ENCODE measurements at regions not wholly inside any gene's neighbourhood (a gene's known extent, or its start where the extent isn't known, plus 50 kb on each side); places are given as distances from the start of the nearest gene placed in this dataset.

- no peak overlapping the region for H4K8ac ChIP-seq (ENCODE audit: low read depth, low read length)
- no peak overlapping the region for H3K9ac ChIP-seq (ENCODE audit: low read length)
- H2BK12ac ChIP-seq (ENCODE audit: low read length), result no peak overlapping the region
- DNase-seq, result no peak
- H3K36me3 ChIP-seq (ENCODE audit: control insufficient read depth in 1 of 2, insufficient read depth in 2 of 2, low read length in 2 of 2), result no peaks in the 10 kb centered on the region
- H2AFZ ChIP-seq (ENCODE audit: insufficient read depth, low read length, poor library complexity), result no peak overlapping the region
- H4K91ac ChIP-seq (ENCODE audit: low read depth, low read length), result no peak overlapping the region
- H2BK5ac ChIP-seq (ENCODE audit: low read depth, low read length, poor library complexity), result no peak overlapping the region
- H3K9me3 ChIP-seq (ENCODE audit: insufficient read depth, low read depth, low read length), result no peaks in the 10 kb centered on the region
- H3K14ac ChIP-seq (ENCODE audit: low read length), result no peak overlapping the region
- H4K12ac ChIP-seq (ENCODE audit: low read depth, low read length), result no peak overlapping the region
- no peak overlapping the region for H3K27ac ChIP-seq (ENCODE audit: low read depth, low read length)
- H3K27me3 ChIP-seq (ENCODE audit: insufficient read depth, low read length), result no peaks in the 10 kb centered on the region
- H2BK120ac ChIP-seq (ENCODE audit: insufficient read depth, low read length, poor library complexity), result no peak overlapping the region
- no peaks in the 10 kb centered on the region for H3K79me2 ChIP-seq (ENCODE audit: control insufficient read depth, insufficient read depth, low read length, poor library complexity)
- no peak overlapping the region for H3K23ac ChIP-seq (ENCODE audit: low read length)
- no peaks in the 10 kb centered on the region for H3K4me1 ChIP-seq (ENCODE audit: control insufficient read depth in 1 of 2, insufficient read depth in 2 of 2, low read length in 2 of 2)
- no peak overlapping the region for H2AK5ac ChIP-seq (ENCODE audit: low read length)
- H3K4me2 ChIP-seq (ENCODE audit: low read length), result no peak overlapping the region
- H3K18ac ChIP-seq (ENCODE audit: low read length), result no peak overlapping the region
- H3K4ac ChIP-seq (ENCODE audit: low read depth, low read length), result no peak overlapping the region
- H3K79me1 ChIP-seq (ENCODE audit: low read length), result no peaks in the 10 kb centered on the region
- no peak overlapping the region for H3K4me3 ChIP-seq (ENCODE audit: low read depth, low read length)
- WGBS (ENCODE audit: extremely low coverage, insufficient coverage, insufficient read length), result no CpG with 5 or more reads among the region's 4 CpGs
Observed at GRCh38 chr4:161197474-161197873, 966.3 kb downstream of the FSTL5 start.

GRCh38 chr4:161189286-161190134 is 974.3 kb downstream of the FSTL5 start:
- Histone ChIP-seq H3K4me2 (ENCODE audit: low read length) (no peak overlapping the region), H3K4me1 (ENCODE audit: control insufficient read depth in 1 of 2, insufficient read depth in 2 of 2, low read length in 2 of 2) (no peaks in the 10 kb centered on the region)
- WGBS (ENCODE audit: extremely low coverage, insufficient coverage, insufficient read length), result no CpG with 5 or more reads among the region's 4 CpGs

GRCh38 chr4:161188578-161188977 is 975.2 kb downstream of the FSTL5 start:
- H2BK5ac ChIP-seq (ENCODE audit: low read depth, low read length, poor library complexity), result no peak overlapping the region
- no peak overlapping the region for H3K9ac ChIP-seq (ENCODE audit: low read length)
- H3K79me1 ChIP-seq (ENCODE audit: low read length), result no peaks in the 10 kb centered on the region
- H4K91ac ChIP-seq (ENCODE audit: low read depth, low read length), result no peak overlapping the region
- no peak overlapping the region for H4K12ac ChIP-seq (ENCODE audit: low read depth, low read length)
- no peak overlapping the region for H2BK12ac ChIP-seq (ENCODE audit: low read length)
- H3K36me3 ChIP-seq (ENCODE audit: control insufficient read depth in 1 of 2, insufficient read depth in 2 of 2, low read length in 2 of 2), result no peaks in the 10 kb centered on the region
- H3K27ac ChIP-seq (ENCODE audit: low read depth, low read length), result no peak overlapping the region
- H3K79me2 ChIP-seq (ENCODE audit: control insufficient read depth, insufficient read depth, low read length, poor library complexity), result no peaks in the 10 kb centered on the region
- no peak overlapping the region for H3K23ac ChIP-seq (ENCODE audit: low read length)
- H3K9me3 ChIP-seq (ENCODE audit: insufficient read depth, low read depth, low read length), result no peaks in the 10 kb centered on the region
- no CpG with 5 or more reads among the region's 6 CpGs for WGBS (ENCODE audit: extremely low coverage, insufficient coverage, insufficient read length)
- H4K8ac ChIP-seq (ENCODE audit: low read depth, low read length), result no peak overlapping the region
- no peak overlapping the region for H2BK120ac ChIP-seq (ENCODE audit: insufficient read depth, low read length, poor library complexity)
- H2AFZ ChIP-seq (ENCODE audit: insufficient read depth, low read length, poor library complexity), result no peak overlapping the region
- H3K18ac ChIP-seq (ENCODE audit: low read length), result no peak overlapping the region
- no peak overlapping the region for H3K4me2 ChIP-seq (ENCODE audit: low read length)
- no peak overlapping the region for H3K14ac ChIP-seq (ENCODE audit: low read length)
- H3K4me3 ChIP-seq (ENCODE audit: low read depth, low read length), result no peak overlapping the region
- no peak for DNase-seq
- H2AK5ac ChIP-seq (ENCODE audit: low read length), result no peak overlapping the region
- H3K27me3 ChIP-seq (ENCODE audit: insufficient read depth, low read length), result no peaks in the 10 kb centered on the region
- H3K4me1 ChIP-seq (ENCODE audit: control insufficient read depth in 1 of 2, insufficient read depth in 2 of 2, low read length in 2 of 2), result no peaks in the 10 kb centered on the region
- no peak overlapping the region for H3K4ac ChIP-seq (ENCODE audit: low read depth, low read length)

More at GRCh38 chr4:161189286-161190134, 974.3 kb downstream of the FSTL5 start:
- Histone ChIP-seq H3K36me3 (ENCODE audit: control insufficient read depth in 1 of 2, insufficient read depth in 2 of 2, low read length in 2 of 2) (no peaks in the 10 kb centered on the region), H3K79me1 (ENCODE audit: low read length) (no peaks in the 10 kb centered on the region), H3K9ac (ENCODE audit: low read length) (no peak overlapping the region), H3K79me2 (ENCODE audit: control insufficient read depth, insufficient read depth, low read length, poor library complexity) (no peaks in the 10 kb centered on the region), H3K4me3 (ENCODE audit: low read depth, low read length) (no peak overlapping the region), H2BK12ac (ENCODE audit: low read length) (no peak overlapping the region), H2BK5ac (ENCODE audit: low read depth, low read length, poor library complexity) (no peak overlapping the region), H2AFZ (ENCODE audit: insufficient read depth, low read length, poor library complexity) (no peak overlapping the region), H3K4ac (ENCODE audit: low read depth, low read length) (no peak overlapping the region), H3K27ac (ENCODE audit: low read depth, low read length) (no peak overlapping the region), H3K18ac (ENCODE audit: low read length) (no peak overlapping the region), H4K8ac (ENCODE audit: low read depth, low read length) (no peak overlapping the region), H3K9me3 (ENCODE audit: insufficient read depth, low read depth, low read length) (no peaks in the 10 kb centered on the region), H3K23ac (ENCODE audit: low read length) (no peak overlapping the region), H2BK120ac (ENCODE audit: insufficient read depth, low read length, poor library complexity) (no peak overlapping the region), H3K14ac (ENCODE audit: low read length) (no peak overlapping the region), H4K12ac (ENCODE audit: low read depth, low read length) (no peak overlapping the region), H4K91ac (ENCODE audit: low read depth, low read length) (no peak overlapping the region), H3K27me3 (ENCODE audit: insufficient read depth, low read length) (no peaks in the 10 kb centered on the region), H2AK5ac (ENCODE audit: low read length) (no peak overlapping the region)
- DNase-seq, result no peak

GRCh38 chr4:161187569-161187968 is 976.2 kb downstream of the FSTL5 start:
- no peak overlapping the region for H4K8ac ChIP-seq (ENCODE audit: low read depth, low read length)
- no peaks in the 10 kb centered on the region for H3K4me1 ChIP-seq (ENCODE audit: control insufficient read depth in 1 of 2, insufficient read depth in 2 of 2, low read length in 2 of 2)
- H3K27ac ChIP-seq (ENCODE audit: low read depth, low read length), result no peak overlapping the region
- H2AK5ac ChIP-seq (ENCODE audit: low read length), result no peak overlapping the region
- no peak overlapping the region for H4K12ac ChIP-seq (ENCODE audit: low read depth, low read length)
- no peak overlapping the region for H2BK12ac ChIP-seq (ENCODE audit: low read length)
- no peak overlapping the region for H3K23ac ChIP-seq (ENCODE audit: low read length)
- no peaks in the 10 kb centered on the region for H3K79me2 ChIP-seq (ENCODE audit: control insufficient read depth, insufficient read depth, low read length, poor library complexity)
- no peak overlapping the region for H3K18ac ChIP-seq (ENCODE audit: low read length)
- H2BK5ac ChIP-seq (ENCODE audit: low read depth, low read length, poor library complexity), result no peak overlapping the region
- no peak overlapping the region for H4K91ac ChIP-seq (ENCODE audit: low read depth, low read length)
- H3K36me3 ChIP-seq (ENCODE audit: control insufficient read depth in 1 of 2, insufficient read depth in 2 of 2, low read length in 2 of 2), result no peaks in the 10 kb centered on the region
- H2AFZ ChIP-seq (ENCODE audit: insufficient read depth, low read length, poor library complexity), result no peak overlapping the region
- WGBS (ENCODE audit: extremely low coverage, insufficient coverage, insufficient read length), result no CpG with 5 or more reads among the region's 1 CpG
- H3K14ac ChIP-seq (ENCODE audit: low read length), result no peak overlapping the region
- H3K9me3 ChIP-seq (ENCODE audit: insufficient read depth, low read depth, low read length), result no peaks in the 10 kb centered on the region
- H2BK120ac ChIP-seq (ENCODE audit: insufficient read depth, low read length, poor library complexity), result no peak overlapping the region
- H3K27me3 ChIP-seq (ENCODE audit: insufficient read depth, low read length), result no peaks in the 10 kb centered on the region
- no peak overlapping the region for H3K4me3 ChIP-seq (ENCODE audit: low read depth, low read length)
- no peak overlapping the region for H3K4ac ChIP-seq (ENCODE audit: low read depth, low read length)
- H3K9ac ChIP-seq (ENCODE audit: low read length), result no peak overlapping the region
- H3K4me2 ChIP-seq (ENCODE audit: low read length), result no peak overlapping the region
- no peaks in the 10 kb centered on the region for H3K79me1 ChIP-seq (ENCODE audit: low read length)
- no peak for DNase-seq
